PC-3 (cell line): ENCODE measurements at regions not wholly inside any gene's neighbourhood (a gene's known extent, or its start where the extent isn't known, plus 50 kb on each side); places are given as distances from the start of the nearest gene placed in this dataset.

Experiments used
- CTCF ChIP-seq: fragments of 300-600 bp; sonication (generic); conservative IDR thresholded peaks from 2 replicates; pipeline ENCODE4 v1.5.1; 2017; ENCODE audit warnings: antibody characterized with exemption, low read depth, mild to moderate bottlenecking, low read length
- EZH2 ChIP-seq: fragments of 300-600 bp; sonication (generic); IDR thresholded peaks from one replicate; pipeline ENCODE4 v1.6.1; 2017; ENCODE audit warnings: antibody characterized with exemption, mild to moderate bottlenecking, low read length; ENCODE audit not compliant: unreplicated experiment
- EZH2phosphoT487 ChIP-seq: fragments of 300-600 bp; sonication (generic); IDR thresholded peaks from 2 replicates; pipeline ENCODE4 v1.6.1; 2018; ENCODE audit warnings: mild to moderate bottlenecking, antibody characterized with exemption, low read length, borderline replicate concordance

- TF ChIP-seq EZH2 (no peak), CTCF (no peak), EZH2phosphoT487 (no peak)
Measured at GRCh38 chr2:161055289-161055688, 104.9 kb upstream of the TANK start.
